ENCODE measurements at regions not wholly inside any gene's neighbourhood (a gene's known extent, or its start where the extent isn't known, plus 50 kb on each side); places are given as distances from the start of the nearest gene placed in this dataset.

DNA sequence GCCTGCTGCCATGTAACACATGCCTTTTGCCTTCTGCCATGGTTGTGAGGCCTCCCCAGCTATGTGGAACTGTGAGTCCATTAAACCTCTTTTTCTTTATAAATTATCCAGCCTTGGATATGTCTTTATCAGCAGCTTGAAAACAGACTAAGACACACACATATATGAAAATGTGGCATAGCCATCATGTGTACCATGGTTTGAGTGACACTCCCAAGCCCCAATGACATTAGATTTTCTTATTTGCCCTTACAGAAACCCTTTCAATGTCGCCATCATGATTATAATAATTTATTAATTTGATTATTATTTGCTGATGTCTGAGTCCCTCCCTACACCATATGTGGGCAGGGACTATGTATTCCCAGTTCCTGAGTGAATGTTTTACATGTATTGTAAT lies 63.5 kb upstream of the FGGY start:
- DNase-seq (ENCODE audit: low spot score) = no peak
- in situ Hi-C loops (cut with MboI; ENCODE audit: low pct_unique_long_range_greater_than_20kb, low sequenced_read_pairs, unreplicated experiment) = no loop called here
- TF ChIP-seq, protein P1, sequence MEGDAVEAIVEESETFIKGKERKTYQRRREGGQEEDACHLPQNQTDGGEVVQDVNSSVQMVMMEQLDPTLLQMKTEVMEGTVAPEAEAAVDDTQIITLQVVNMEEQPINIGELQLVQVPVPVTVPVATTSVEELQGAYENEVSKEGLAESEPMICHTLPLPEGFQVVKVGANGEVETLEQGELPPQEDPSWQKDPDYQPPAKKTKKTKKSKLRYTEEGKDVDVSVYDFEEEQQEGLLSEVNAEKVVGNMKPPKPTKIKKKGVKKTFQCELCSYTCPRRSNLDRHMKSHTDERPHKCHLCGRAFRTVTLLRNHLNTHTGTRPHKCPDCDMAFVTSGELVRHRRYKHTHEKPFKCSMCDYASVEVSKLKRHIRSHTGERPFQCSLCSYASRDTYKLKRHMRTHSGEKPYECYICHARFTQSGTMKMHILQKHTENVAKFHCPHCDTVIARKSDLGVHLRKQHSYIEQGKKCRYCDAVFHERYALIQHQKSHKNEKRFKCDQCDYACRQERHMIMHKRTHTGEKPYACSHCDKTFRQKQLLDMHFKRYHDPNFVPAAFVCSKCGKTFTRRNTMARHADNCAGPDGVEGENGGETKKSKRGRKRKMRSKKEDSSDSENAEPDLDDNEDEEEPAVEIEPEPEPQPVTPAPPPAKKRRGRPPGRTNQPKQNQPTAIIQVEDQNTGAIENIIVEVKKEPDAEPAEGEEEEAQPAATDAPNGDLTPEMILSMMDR (IDR thresholded peaks at IDR 0.05; ENCODE audit: extremely low read depth, insufficient read depth, missing control alignments) = no peak

- in situ Hi-C loops (cut with MboI; ENCODE audit: low pct_unique_long_range_greater_than_20kb, low sequenced_read_pairs, unreplicated experiment) = no loop called here
- TF ChIP-seq, protein P1 (IDR thresholded peaks at IDR 0.05; ENCODE audit: extremely low read depth, insufficient read depth, missing control alignments) = no peak
- no peak for DNase-seq (ENCODE audit: low spot score)
Observed at GRCh38 chr1:59236721-59237545, 60.0 kb upstream of the FGGY start.

DNA sequence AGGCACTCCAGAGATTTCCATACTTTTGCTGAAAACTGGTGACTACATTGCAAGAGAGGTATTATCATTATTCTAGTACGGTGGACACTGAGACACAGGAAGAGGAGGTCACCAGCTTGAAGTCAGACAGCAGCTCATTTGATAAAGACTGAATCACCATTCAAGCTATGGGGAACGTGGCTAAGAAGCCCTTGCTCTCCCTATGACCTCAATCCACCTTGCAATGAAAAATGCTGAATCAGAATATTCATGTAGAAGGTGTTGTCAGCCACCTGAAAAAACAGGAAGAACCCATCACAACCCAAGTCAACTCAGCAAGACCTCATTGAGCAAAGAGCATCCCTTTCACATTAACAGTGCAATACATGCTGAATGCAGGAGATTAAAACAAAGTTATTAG lies 59.0 kb upstream of the FGGY start:
- TF ChIP-seq, protein P1 (IDR thresholded peaks at IDR 0.05; ENCODE audit: extremely low read depth, insufficient read depth, missing control alignments) = no peak
- DNase-seq (ENCODE audit: low spot score) = no peak
- in situ Hi-C loops (cut with MboI; ENCODE audit: low pct_unique_long_range_greater_than_20kb, low sequenced_read_pairs, unreplicated experiment) = no loop called here

GRCh38 chr1:59238333-59238934 lies 58.5 kb upstream of the FGGY start:
- no peak for DNase-seq (ENCODE audit: low spot score)
- in situ Hi-C loops (cut with MboI; ENCODE audit: low pct_unique_long_range_greater_than_20kb, low sequenced_read_pairs, unreplicated experiment) = no loop called here
- TF ChIP-seq, protein P1 (IDR thresholded peaks at IDR 0.05; ENCODE audit: extremely low read depth, insufficient read depth, missing control alignments) = no peak

- in situ Hi-C loops (cut with MboI; ENCODE audit: low pct_unique_long_range_greater_than_20kb, low sequenced_read_pairs, unreplicated experiment) = no loop called here
- DNase-seq (ENCODE audit: low spot score) = no peak
- TF ChIP-seq, protein P1 (IDR thresholded peaks at IDR 0.05; ENCODE audit: extremely low read depth, insufficient read depth, missing control alignments) = no peak
Observed at GRCh38 chr1:59238993-59239392, 57.9 kb upstream of the FGGY start.

- TF ChIP-seq, protein P1 (IDR thresholded peaks at IDR 0.05; ENCODE audit: extremely low read depth, insufficient read depth, missing control alignments) = no peak
- no peak for DNase-seq (ENCODE audit: low spot score)
- in situ Hi-C loops (cut with MboI; ENCODE audit: low pct_unique_long_range_greater_than_20kb, low sequenced_read_pairs, unreplicated experiment) = no loop called here
Observed at GRCh38 chr1:59241909-59242308, 55.0 kb upstream of the FGGY start.
